ENCODE measurements at regions not wholly inside any gene's neighbourhood (a gene's known extent, or its start where the extent isn't known, plus 50 kb on each side); places are given as distances from the start of the nearest gene placed in this dataset.
A peak's percentile ranks its signal among the peaks of the same experiment; 100 is the strongest.

- Mint-ChIP-seq H3K27ac (ENCODE audit: unreplicated experiment) (peak overlapping the region; percentile 77), H3K9me3 (ENCODE audit: unreplicated experiment) (peaks cover 14% of the 10 kb centered on the region), H3K27me3 (ENCODE audit: insufficient read depth, unreplicated experiment) (no peaks in the 10 kb centered on the region), H3K36me3 (ENCODE audit: insufficient read depth, unreplicated experiment) (peaks cover 6% of the 10 kb centered on the region), H3K4me3 (ENCODE audit: unreplicated experiment) (no peak overlapping the region), H3K4me1 (ENCODE audit: low read depth, unreplicated experiment) (peaks cover 46% of the 10 kb centered on the region)
- H3K36me3 ChIP-seq (ENCODE audit: control insufficient read depth, insufficient read depth, low read length): no peaks in the 10 kb centered on the region
- BruUV-seq (replicated peaks): no TSS peak
- H3K27me3 ChIP-seq (replicated peaks; ENCODE audit: control insufficient read depth, insufficient read depth, low read length): no peaks in the 10 kb centered on the region
- DNase-seq: no peak
- CTCF ChIA-PET: interaction anchor here (1.3 kb wide), 1 partner anchor 15 kb away, joined by 3 read pairs; no protein-coding TSS in a partner anchor
- H3K4me1 ChIP-seq: peaks cover 38% of the 10 kb centered on the region
- no peak overlapping the region for H3K4me3 ChIP-seq (ENCODE audit: low read depth, low read length)
- peaks cover 12% of the 10 kb centered on the region for H3K9me3 ChIP-seq
- no peak for TF ChIP-seq CTCF (IDR thresholded peaks at IDR 0.05; ENCODE audit: insufficient read depth in 1 of 2, low read depth in 1 of 2, low read length in 1 of 2, severe bottlenecking in 1 of 2, unreplicated experiment in 1 of 2)
- POLR2A ChIA-PET: no interaction called here
- intact Hi-C loops (cut with micrococcal nuclease; ENCODE audit: unreplicated experiment): no loop called here
These were observed 58.8 kb upstream of the LINC01488 start for GRCh38 chr11:69422645-69423044.

GRCh38 chr11:69423181-69423580 is 58.3 kb upstream of the LINC01488 start:
- Histone ChIP-seq H3K27me3 (replicated peaks; ENCODE audit: control insufficient read depth, insufficient read depth, low read length) (no peaks in the 10 kb centered on the region), H3K4me3 (ENCODE audit: low read depth, low read length) (no peak overlapping the region), H3K36me3 (ENCODE audit: control insufficient read depth, insufficient read depth, low read length) (no peaks in the 10 kb centered on the region), H3K9me3 (peaks cover 12% of the 10 kb centered on the region), H3K4me1 (peaks cover 43% of the 10 kb centered on the region)
- TF ChIP-seq CTCF (IDR thresholded peaks at IDR 0.05; ENCODE audit: insufficient read depth in 1 of 2, low read depth in 1 of 2, low read length in 1 of 2, severe bottlenecking in 1 of 2, unreplicated experiment in 1 of 2): no peak
- H3K27ac Mint-ChIP-seq (ENCODE audit: unreplicated experiment): peak overlapping the region; percentile 77
- H3K36me3 Mint-ChIP-seq (ENCODE audit: insufficient read depth, unreplicated experiment): peaks cover 6% of the 10 kb centered on the region
- H3K9me3 Mint-ChIP-seq (ENCODE audit: unreplicated experiment): peaks cover 14% of the 10 kb centered on the region
- H3K4me1 Mint-ChIP-seq (ENCODE audit: low read depth, unreplicated experiment): peaks cover 50% of the 10 kb centered on the region
- BruUV-seq (replicated peaks): no TSS peak
- no peak for DNase-seq
- H3K27me3 Mint-ChIP-seq (ENCODE audit: insufficient read depth, unreplicated experiment): no peaks in the 10 kb centered on the region
- H3K4me3 Mint-ChIP-seq (ENCODE audit: unreplicated experiment): no peak overlapping the region
- ChIA-PET POLR2A (no interaction called here), CTCF (no interaction called here)
- intact Hi-C loops (cut with micrococcal nuclease; ENCODE audit: unreplicated experiment): no loop called here

- no peak for TF ChIP-seq CTCF (IDR thresholded peaks at IDR 0.05; ENCODE audit: insufficient read depth in 1 of 2, low read depth in 1 of 2, low read length in 1 of 2, severe bottlenecking in 1 of 2, unreplicated experiment in 1 of 2)
- H3K27ac Mint-ChIP-seq (ENCODE audit: unreplicated experiment): peak overlapping the region; percentile 77
These were observed 57.7 kb upstream of the LINC01488 start for GRCh38 chr11:69423611-69424385.

More at GRCh38 chr11:69423611-69424385, 57.7 kb upstream of the LINC01488 start:
- intact Hi-C loops (cut with micrococcal nuclease; ENCODE audit: unreplicated experiment): no loop called here
- H3K4me3 ChIP-seq (ENCODE audit: low read depth, low read length): no peak overlapping the region
- Mint-ChIP-seq H3K27me3 (ENCODE audit: insufficient read depth, unreplicated experiment) (no peaks in the 10 kb centered on the region), H3K4me3 (ENCODE audit: unreplicated experiment) (no peak overlapping the region), H3K4me1 (ENCODE audit: low read depth, unreplicated experiment) (peaks cover 50% of the 10 kb centered on the region), H3K9me3 (ENCODE audit: unreplicated experiment) (peaks cover 14% of the 10 kb centered on the region), H3K36me3 (ENCODE audit: insufficient read depth, unreplicated experiment) (peaks cover 6% of the 10 kb centered on the region)
- H3K27me3 ChIP-seq (replicated peaks; ENCODE audit: control insufficient read depth, insufficient read depth, low read length): no peaks in the 10 kb centered on the region
- no peak for DNase-seq
- H3K9me3 ChIP-seq: peaks cover 12% of the 10 kb centered on the region
- POLR2A ChIA-PET: no interaction called here
- H3K4me1 ChIP-seq: peaks cover 46% of the 10 kb centered on the region
- no peaks in the 10 kb centered on the region for H3K36me3 ChIP-seq (ENCODE audit: control insufficient read depth, insufficient read depth, low read length)
- CTCF ChIA-PET: no interaction called here
- BruUV-seq (replicated peaks): no TSS peak

Measured in Caco-2 (cell line).